Chondrocyte (in vitro differentiated cells): ENCODE measurements at regions not wholly inside any gene's neighbourhood (a gene's known extent, or its start where the extent isn't known, plus 50 kb on each side); places are given as distances from the start of the nearest gene placed in this dataset.

Experiments used
- DNase-seq: peaks from one replicate; pipeline ENCODE4 v3.0.0; 2021; ENCODE audit warnings: mixed read lengths, low spot score
- H3K27ac Mint-ChIP-seq: one replicate; pipeline ENCODE4 v1.8.0; 2021; ENCODE audit warnings: mild to moderate bottlenecking, moderate library complexity, mixed read lengths; ENCODE audit not compliant: unreplicated experiment
- H3K27me3 Mint-ChIP-seq: 2 replicates; pipeline ENCODE4 v1.8.0; 2021; ENCODE audit warnings: low read depth, mixed read lengths
- H3K36me3 Mint-ChIP-seq: 2 replicates; pipeline ENCODE4 v1.8.0; 2021; ENCODE audit warnings: low read depth, mixed read lengths
- H3K4me1 Mint-ChIP-seq: 2 replicates; pipeline ENCODE4 v1.8.0; 2021; ENCODE audit warnings: low read depth, mild to moderate bottlenecking, mixed read lengths
- H3K4me3 Mint-ChIP-seq: one replicate; pipeline ENCODE4 v1.8.0; 2021; ENCODE audit warnings: mild to moderate bottlenecking, moderate library complexity, mixed read lengths; ENCODE audit not compliant: unreplicated experiment
- H3K9me3 Mint-ChIP-seq: 2 replicates; pipeline ENCODE4 v1.8.0; 2021; ENCODE audit warnings: low read depth, mixed read lengths
- CTCF ChIP-seq: fragments of 200-600 bp; sonication (generic); IDR thresholded peaks from 2 replicates; pipeline ENCODE4 v1.5.0; 2021; ENCODE audit warnings: antibody characterized with exemption, mild to moderate bottlenecking, moderate library complexity

GRCh38 chr6:40334496-40335270 is 252.5 kb downstream of the LRFN2 start:
- Mint-ChIP-seq H3K4me1 (no peaks in the 10 kb centered on the region), H3K27ac (no peak overlapping the region), H3K4me3 (no peak overlapping the region), H3K36me3 (no peaks in the 10 kb centered on the region), H3K9me3 (no peaks in the 10 kb centered on the region), H3K27me3 (peaks cover 88% of the 10 kb centered on the region)
- no peak for TF ChIP-seq CTCF
- no peak for DNase-seq

- H3K27ac Mint-ChIP-seq = no peak overlapping the region
- peaks cover 76% of the 10 kb centered on the region for H3K27me3 Mint-ChIP-seq
- TF ChIP-seq CTCF = no peak
- no peak for DNase-seq
- no peaks in the 10 kb centered on the region for H3K36me3 Mint-ChIP-seq
- no peak overlapping the region for H3K4me3 Mint-ChIP-seq
- no peaks in the 10 kb centered on the region for H3K9me3 Mint-ChIP-seq
- H3K4me1 Mint-ChIP-seq = no peaks in the 10 kb centered on the region
Measured at GRCh38 chr6:40331545-40331944, 255.6 kb downstream of the LRFN2 start.

- Mint-ChIP-seq H3K27ac (no peak overlapping the region), H3K36me3 (no peaks in the 10 kb centered on the region), H3K9me3 (no peaks in the 10 kb centered on the region), H3K4me1 (no peaks in the 10 kb centered on the region), H3K27me3 (peaks cover 67% of the 10 kb centered on the region), H3K4me3 (no peak overlapping the region)
- no peak for DNase-seq
- no peak for TF ChIP-seq CTCF
Measured at GRCh38 chr6:40330301-40330721, 256.9 kb downstream of the LRFN2 start.

GRCh38 chr6:40328986-40329545 is 258.1 kb downstream of the LRFN2 start:
- Mint-ChIP-seq H3K4me1 (no peaks in the 10 kb centered on the region), H3K9me3 (no peaks in the 10 kb centered on the region), H3K36me3 (no peaks in the 10 kb centered on the region), H3K27me3 (peaks cover 68% of the 10 kb centered on the region), H3K4me3 (no peak overlapping the region), H3K27ac (no peak overlapping the region)
- no peak for DNase-seq
- TF ChIP-seq CTCF = no peak

GRCh38 chr6:40328386-40328985 is 258.7 kb downstream of the LRFN2 start:
- DNase-seq = no peak
- Mint-ChIP-seq H3K36me3 (no peaks in the 10 kb centered on the region), H3K4me3 (no peak overlapping the region), H3K27me3 (peaks cover 68% of the 10 kb centered on the region), H3K4me1 (no peaks in the 10 kb centered on the region), H3K9me3 (no peaks in the 10 kb centered on the region), H3K27ac (no peak overlapping the region)
- peak; percentile 76 for TF ChIP-seq CTCF
